NCI-H1417 treated with DMSO at 0.1 percent for 48 hours (cell line): ENCODE measurements at regions not wholly inside any gene's neighbourhood (a gene's known extent, or its start where the extent isn't known, plus 50 kb on each side); places are given as distances from the start of the nearest gene placed in this dataset.
"Not testable (repeated sequence)": the region's sequence is repeated elsewhere in the genome, so short reads cannot be mapped to it uniquely, and the experiment has no call there.

ENCODE experiments used
- DNase-seq: peaks from one replicate; lab custom pipeline; 2025; lab: John Stamatoyannopoulos, UW

DNA sequence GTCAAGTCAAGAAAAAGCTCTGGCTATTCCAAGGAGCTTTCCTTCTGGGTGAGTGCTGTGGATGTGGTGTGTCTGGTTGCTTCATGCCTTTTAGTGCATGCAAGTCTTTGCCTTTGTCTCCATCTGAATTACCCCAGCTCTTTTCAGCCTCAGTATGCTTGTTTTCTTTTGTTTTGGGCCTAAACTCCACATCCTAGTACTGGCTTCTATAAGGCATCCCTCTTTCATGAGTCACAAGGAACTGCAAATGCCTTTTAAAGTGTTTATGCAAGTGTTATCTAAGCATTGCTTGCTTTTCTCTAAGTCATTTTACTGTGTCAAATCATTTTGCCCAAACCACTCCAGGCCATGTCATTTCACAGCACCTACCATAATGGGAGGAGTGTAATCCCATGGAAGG, 132.1 kb downstream of the PLCE1 start:
- DNase-seq, result no peak

DNA sequence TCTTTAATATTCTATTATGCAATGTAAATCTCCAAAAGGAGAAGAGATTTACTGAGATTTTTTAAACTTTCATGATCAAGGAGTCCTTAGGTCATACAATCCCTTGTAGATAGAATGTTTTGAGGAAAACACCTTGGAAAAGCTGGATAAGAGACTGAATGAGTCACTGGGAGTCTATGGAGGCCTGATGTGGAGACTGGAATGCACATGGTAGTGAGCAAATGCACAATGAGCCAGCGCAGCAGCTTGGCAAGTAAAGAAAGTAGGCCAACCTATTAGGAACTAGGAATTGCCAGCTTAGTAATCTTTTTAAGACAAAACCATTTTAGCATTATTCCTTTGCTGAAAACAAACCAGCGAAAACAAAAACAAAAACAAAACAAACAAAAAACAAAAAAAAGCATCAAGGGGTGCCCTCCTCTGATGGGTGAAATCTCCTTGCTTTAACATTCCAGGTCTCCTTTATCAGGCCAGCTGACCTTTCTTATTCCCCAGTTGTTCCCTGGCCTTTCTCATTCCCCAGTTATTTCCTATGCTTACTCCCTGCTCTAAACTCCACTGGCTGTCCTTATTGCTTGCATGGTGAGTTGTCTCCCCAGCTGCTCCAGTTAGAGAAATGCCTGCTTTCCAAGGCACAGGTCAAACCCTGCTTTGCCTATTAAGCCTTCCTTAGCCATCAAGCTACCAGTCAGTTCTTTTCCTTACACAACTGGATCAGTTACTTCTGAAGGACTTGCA, 135.8 kb downstream of the PLCE1 start:
- no peak for DNase-seq

DNA sequence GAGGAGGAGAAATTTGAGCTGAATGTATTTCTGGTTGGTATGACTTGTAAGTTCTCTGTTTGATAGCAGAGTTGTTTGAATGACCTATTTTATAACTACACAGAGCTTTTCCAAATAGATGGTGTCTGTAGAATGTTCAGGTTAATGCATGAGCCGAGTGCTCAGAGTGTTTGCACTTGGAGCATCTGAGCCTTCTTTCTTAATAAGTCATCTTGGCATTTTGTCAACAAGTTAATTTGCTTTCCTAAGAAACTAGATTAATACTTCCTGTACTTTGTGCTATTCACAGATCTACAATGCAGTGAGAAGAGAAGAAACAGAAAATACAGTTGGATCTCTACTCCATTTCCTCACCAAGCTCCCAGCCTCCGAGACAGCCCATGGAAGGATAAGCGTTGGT, 138.2 kb downstream of the PLCE1 start:
- no peak for DNase-seq

DNA sequence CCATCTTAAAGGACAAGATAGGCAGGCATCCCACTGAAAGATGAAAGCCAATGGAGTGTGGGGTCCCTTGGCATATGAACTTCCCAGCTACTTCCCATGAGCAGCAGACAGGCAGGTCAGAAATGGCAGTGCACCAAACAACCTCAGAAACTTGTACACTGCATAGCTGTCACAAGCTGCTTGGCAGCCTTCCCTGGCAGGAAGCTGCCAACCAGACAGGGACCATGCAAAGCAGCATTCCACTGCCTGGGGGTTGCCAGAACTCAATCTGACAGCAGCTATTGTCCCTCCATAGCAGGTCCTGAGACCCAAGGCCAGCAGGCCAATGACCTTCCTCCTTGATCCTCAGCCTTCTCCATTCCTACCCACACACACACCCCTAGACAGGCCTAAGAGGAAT, 139.5 kb downstream of the PLCE1 start:
- no peak for DNase-seq

DNA sequence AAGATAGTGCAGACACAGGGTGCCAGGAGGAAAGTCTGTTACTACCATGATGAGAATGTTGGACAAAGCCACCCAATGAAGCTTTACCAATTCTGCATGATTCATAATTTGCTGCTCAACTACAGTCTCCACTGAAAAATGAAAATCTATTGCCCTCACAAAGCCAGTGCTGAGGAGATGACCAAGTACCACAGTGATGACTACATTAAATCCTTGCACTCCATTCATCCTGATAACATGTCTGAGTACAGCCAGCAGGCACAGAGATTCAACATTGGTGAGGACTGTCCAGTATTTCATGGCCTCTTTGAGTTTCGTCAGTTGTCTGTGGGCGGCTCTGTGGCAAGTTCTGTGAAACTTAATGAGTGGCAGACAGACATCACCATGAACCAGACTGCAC, 144.0 kb downstream of the PLCE1 start:
- DNase-seq, result no peak

DNA sequence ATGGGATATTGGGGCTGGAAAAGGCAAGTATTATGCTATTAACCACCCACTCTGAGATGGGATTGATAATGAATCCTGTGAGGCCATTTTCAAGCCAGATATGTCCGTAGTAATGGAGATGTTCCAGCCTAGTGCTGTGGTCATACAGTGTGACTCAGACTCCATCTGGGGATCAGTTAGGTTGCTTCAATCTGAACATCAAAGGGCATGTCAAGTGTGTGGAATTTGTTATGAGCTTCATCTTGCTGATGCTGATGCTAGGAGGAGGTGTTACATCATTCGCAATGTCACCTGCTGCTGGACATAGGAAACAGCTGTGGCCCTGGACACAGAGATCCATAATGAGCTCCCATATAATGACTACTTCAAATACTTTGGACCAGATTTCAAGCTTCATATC, 144.7 kb downstream of the PLCE1 start:
- DNase-seq, result no peak

DNA sequence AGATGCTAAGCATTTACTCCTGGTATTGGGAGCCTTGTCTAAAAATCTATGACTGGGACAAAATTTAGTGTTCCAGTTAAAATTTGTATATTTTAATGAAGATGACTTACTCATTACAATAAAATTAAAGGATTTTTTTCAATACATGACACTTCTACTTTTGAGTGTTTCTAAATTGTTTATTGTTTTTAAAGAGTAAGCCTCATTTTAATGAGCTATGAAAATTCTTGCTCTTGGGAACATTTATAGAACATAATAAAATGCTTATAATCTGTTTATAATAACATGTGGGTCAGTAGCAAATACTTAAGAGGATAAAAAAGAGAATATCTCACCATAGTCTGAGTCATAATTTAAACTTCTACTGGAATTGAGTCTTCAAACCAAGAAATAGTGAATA, 149.5 kb downstream of the PLCE1 start:
- DNase-seq, result no peak

DNA sequence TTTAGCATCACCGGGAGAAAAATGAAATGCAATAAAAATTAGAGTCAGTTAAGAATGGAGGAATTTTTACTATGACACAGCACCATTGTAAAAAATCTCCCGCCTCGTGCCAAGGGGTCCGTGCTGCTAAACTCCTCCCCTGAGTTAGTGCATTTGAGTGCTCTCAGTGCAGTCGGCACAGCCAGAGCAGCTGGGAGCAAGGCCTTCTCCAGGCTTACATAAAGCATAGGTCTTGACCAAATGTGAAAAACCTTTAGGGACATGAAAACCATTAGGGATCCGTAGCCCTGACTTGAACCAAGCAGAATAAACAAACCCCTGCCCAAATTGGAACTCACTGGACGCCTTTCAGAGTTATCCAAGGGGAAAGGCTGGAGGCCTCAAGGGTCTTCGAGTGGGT, 152.6 kb downstream of the PLCE1 start:
- DNase-seq, result no peak

DNA sequence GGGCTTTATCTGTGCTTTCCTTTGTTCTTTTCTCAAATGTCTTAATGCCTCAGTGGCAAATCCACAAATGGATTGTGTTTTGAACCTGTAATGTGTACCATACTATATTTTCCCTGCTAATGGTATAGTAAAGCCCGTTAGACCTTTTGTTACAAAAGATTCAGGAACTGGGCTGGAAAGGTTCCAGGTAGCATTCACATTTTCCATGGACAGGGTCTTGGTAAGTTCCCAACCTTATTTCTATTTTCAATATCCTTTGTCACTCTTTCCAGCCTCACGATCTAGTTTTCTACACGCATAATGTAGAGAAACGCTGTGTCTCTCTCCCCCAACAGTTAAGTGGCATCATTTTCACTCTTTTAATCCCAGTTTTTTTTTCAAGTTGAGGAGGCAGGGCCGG, 153.0 kb downstream of the PLCE1 start:
- no peak for DNase-seq

DNA sequence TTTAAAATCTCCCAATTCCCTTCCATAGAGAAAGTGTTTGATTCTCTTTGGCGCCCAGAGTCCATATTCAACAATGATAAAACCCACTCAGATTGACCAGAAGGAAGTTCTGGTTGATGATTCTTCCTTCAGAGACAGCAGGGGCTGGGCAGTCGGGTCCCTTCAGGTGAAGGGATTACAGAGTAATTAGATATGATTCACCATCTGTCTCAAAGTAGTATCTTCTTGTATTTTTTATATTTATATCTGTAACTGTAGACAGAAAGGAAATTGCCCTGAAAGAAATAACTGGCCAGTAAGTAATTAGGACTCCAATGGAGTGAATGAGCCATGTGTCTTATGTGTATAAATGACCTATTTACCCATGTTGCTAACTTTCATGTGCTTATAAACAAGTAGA, 156.0 kb downstream of the PLCE1 start:
- no peak for DNase-seq

DNA sequence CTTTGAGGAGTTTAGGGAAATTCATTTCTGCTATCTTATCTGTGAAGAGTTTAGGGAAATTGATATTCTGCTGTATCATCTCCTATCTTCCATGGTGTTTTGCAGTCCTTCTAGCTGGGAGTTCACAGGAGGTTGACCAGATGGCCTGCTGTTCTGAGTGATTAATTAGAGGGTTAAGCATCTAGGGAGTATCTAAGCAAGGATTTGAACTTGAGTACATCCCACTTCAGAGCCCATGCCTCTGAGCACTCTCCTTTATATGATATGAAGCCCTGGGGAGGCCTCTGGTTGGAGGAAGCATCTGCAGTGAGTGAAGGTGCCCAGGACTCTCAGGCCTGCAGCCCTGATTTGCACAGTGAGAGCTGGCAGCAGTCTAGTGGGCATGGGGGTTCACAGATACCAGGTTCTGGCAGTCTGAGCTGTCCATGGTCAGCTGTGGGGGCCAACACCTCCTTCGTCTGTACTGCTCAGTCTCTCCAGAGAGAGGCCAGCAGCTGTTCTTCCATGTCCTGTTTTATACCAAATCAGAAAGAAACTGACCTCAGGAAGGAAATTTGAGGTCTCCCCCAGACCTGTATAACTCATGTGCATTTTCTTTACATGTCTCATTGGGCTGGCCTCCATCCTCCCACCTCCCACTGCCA, 156.9 kb downstream of the PLCE1 start:
- no peak for DNase-seq

DNA sequence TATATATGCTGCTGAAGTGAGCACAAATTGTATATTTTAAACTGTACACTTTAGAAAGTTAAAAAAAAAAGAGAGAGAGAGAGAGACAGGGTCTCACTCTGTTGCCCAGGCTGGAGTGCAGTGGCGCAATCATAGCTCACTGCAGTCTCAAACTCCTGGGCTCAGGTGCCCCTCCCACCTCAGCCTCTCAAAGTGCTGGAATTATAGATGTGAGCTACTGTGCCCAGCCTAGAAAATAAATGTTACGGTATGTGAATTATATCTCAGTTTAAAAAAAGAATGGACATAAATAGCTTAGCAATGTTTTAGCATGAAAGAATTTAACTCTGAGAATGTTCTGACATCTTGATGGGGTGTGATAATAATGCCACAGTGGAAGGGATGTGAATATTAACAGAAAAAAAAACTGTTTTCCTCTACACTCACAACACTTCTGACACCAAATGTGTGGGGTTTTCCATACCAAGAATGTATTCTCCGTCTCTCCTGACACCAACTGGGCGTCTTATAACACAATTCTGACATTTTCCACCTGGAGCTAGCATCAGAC, 162.1 kb downstream of the PLCE1 start:
- no peak for DNase-seq

DNA sequence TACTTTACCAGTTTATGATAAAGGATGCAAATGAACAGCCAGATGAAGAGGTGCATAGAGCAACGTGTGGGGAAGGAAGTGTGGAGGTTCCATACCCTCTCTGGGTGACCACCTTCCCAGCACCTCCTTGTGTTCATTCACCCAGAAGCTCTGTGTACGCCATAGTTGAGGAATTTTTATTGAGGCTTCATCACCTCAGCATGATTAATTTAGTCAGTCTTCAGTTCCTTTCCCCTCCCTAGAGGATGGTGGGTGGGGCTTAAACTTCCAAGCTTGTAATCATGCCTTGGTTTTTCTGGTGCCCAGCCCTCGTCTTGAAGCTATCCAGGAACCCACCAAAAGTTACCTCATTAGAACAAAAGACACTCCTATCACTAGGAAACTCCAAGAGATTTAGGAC, 162.7 kb downstream of the PLCE1 start:
- no peak for DNase-seq

DNA sequence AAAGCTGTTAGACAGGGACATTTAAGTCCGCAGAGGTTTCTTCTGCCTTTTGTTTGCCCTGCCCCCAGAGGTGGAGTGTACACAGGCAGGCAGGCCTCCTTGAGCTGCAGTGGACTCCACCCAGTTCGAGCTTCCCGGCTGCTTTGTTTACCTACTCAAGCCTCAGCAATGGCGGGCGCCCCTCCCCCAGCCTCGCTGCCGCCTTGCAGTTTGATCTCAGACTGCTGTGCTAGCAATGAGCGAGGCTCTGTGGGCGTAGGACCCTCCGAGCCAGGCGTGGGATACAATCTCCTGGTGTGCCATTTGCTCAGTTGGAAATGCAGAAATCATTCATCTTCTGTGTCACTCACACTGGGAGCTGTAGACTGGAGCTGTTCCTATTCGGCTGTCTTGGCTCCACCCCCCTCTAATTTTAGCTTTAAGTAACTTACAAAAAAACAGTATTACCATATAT, 171.5 kb downstream of the PLCE1 start:
- DNase-seq, result not testable (repeated sequence)

DNA sequence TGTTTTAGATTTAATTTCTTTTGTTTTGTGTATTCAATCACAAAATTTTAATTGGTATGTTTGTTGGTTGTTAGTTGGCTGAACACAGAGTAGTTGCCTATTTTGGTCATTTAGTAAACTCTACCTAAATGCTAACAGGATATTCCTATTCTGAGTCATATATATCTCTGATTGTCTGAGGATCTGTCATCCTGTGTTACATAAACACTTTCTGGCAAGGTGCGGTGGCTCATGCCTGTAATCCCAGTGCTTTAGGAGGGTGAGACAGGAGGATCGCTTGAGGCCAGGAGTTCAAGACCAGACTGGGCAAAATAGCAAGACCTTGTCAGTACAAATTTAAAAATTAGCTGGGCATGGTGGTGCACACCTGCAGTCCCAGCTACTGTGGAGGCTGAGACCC, 178.6 kb downstream of the PLCE1 start:
- DNase-seq, result no peak

DNA sequence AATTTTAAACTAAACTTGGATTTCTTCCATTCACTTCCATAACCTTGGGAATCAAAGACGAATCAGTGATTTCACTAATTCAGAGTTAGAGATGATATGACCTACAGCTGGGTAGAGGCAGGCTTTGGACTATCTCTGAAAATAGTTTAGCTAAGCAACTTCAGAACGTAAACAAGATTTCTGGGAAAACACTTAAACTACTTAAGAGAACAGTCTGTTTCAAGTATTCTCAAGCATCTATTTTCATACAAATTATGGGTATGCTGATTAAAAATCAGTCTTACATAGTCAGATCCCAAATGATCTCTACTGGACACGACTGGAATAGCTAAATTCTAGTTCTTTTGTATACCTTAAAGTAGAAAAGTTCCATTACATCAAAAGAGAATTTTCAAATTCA, 179.9 kb downstream of the PLCE1 start:
- no peak for DNase-seq

DNA sequence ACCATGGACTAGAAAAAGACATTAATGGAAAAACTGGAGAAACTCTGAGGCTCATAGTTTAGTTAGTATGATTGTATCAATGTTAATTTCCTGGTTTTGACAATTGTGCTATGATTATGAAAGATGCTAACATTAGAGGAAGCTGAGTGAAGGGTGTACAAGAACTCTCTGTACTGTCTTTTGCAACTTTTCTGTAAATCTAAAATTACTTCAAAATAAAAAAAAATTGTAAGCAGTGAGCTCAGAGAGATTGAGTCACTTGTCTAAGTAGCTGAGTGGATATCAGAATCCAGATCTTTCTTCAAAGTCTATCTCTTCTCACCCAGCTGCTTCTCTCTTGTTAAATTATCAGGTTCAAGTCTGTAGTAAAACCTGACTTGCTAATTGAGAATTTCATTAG, 181.1 kb downstream of the PLCE1 start:
- DNase-seq, result no peak

DNA sequence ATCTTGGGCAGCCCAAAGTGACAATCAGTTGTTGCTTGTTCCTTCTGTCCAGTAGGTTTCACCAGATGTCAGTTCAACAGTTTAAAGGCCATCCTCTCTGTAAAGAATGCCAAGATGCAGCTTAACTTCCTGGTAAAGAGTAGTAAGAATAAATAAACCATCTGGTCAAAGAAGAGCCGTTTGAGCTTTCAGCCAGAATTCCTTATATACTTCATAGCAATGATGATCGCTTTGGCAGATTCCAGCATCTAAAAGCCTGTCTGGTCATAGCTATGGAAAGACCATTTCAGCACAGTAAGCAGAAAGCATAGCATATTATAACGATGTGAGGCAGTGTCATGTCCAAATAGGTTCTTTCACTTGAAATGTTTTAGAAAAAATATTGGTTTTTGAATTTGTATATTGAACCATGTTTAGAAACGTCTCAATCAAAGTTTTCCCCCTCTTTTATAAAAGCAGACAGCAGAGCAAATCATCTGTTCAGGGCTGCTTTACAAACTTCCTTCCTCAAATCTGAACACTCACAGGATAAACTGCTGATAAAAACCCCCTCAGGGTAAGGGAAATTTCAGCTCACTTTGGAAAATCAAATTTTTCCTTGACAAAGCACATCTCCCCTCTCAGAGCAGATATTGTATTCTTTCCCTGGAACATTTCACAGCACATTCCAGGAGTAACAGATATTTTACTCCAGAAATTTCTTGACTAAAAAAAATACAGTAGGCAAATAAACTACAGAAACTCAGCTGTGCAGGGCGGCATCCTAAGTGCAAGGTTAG, 184.1 kb downstream of the NOC3L start:
- no peak for DNase-seq

DNA sequence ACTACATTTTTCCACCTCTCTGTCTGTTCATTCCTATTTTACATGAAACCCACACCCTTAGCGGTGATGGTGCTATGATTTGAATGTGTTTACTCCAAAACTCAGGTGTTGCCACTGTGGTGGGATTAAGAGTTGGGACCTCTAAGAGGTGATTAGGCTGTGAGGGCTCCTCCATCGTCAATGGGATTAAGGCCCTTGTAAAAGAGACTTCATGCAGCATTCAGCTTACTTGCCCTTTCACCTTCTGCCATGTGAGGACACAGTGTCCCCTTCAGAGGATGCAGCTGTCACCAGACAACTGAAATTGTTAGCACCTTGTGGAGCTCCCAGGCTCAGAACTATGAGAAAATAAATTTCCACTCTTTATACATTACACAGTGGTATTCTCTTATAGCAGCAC, 182.2 kb downstream of the NOC3L start:
- no peak for DNase-seq

DNA sequence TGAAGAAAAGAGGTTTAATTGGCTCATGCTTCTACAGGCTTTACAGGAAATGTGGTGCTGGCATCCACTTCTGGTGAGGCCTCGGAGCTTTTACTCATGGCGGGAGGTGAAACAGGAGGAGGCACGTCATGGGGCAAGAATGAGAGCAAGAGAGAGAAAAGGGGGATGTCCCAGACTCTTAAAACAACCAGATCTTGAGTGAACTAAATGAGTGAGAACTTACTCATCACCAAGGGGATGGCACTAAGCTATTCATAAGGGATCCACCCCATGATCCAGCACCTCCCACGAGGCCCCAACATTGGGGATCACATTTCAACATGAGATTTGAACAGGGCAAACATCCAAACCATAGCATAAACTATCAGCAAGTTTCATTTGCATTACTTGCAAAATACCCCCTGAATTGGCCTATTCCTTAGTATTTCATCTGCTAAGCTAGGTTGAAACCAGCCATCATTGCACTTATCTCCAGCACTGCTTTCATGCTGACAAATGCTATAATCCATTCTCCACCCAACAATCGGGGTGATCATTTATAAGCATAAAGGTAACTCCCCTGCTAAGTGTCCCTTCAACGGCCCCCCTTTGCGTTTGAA, 179.0 kb downstream of the NOC3L start:
- DNase-seq, result no peak

DNA sequence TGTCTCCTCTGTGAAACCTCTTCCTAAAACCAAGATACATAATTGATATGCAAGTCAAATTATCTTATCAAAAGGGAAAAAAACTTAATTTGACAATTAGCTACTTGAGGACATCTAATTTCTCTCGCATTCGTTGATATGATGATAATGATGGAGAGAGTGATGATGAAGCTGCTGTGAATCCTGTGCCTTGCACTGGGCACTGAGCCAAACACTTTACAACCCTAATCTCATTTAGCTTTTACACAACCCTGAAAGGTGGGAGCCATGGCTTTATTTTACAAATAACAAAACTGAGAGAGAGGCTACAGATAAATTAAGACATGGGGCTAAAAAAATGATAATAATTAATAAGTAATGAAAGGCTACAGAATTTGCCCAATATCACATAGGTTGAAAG, 176.0 kb downstream of the NOC3L start:
- no peak for DNase-seq

DNA sequence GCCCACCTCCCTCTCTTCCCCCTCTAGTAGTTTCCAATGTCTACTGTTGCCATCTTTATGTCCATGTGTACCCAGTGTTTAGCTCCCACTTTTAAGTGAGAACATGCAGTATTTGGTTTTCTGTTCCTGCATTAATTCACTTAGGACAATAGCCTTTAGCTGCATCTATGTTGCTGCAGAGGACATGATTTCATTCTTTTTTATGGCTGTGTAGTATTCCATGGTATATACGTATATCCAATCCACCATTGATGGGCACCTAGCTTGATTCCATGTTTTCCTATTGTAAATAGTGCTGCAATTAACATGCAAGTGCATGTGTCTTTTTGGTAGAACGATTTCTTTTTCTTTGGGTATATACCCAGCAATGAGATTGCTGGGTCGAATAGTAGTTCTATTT, 170.4 kb downstream of the NOC3L start:
- no peak for DNase-seq

DNA sequence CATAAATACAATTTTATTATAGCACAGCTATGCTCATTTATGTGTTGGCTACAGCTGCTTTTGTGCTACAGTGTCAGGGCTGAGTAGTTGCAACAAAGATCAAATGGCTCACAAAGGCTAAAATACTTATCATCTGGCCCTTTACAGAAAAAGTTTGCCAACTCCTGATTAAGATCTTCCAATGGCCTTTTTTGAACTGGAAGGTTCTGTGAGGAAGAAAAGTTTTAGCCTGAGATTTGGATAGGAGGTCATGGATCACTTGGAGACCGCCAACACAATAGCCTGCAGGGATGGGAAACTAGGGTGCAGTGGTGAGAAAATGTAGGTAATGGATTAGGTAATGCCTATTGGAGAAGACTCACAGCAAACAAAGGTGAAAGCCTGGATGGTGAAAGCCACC, 169.8 kb downstream of the NOC3L start:
- DNase-seq, result no peak
